H1 (cell line): ENCODE measurements at regions not wholly inside any gene's neighbourhood (a gene's known extent, or its start where the extent isn't known, plus 50 kb on each side); places are given as distances from the start of the nearest gene placed in this dataset.

Source experiments
- CTCF ChIA-PET: fragments of 300-600 bp; sonication (Branson Sonifier 250); formaldehyde crosslinking; loops from one replicate; lab custom pipeline; 2021; ENCODE audit not compliant: partially characterized antibody; lab: Charles Lee
- POLR2A ChIA-PET: fragments of 300-600 bp; sonication (Branson Sonifier 250); formaldehyde crosslinking; loops from one replicate; lab custom pipeline; 2021; ENCODE audit warnings: inconsistent platforms; ENCODE audit not compliant: partially characterized antibody; lab: Charles Lee
- DNase-seq, 2 experiments: peaks; one replicate each; pipeline versions ENCODE4 v3.0.0 to v3.0.0-alpha.2; 2010 to 2022; ENCODE audit warnings: low spot score in 2 of 2, low read depth in 1 of 2, mixed read lengths in 1 of 2
- FAIRE-seq: peaks from 2 replicates; lab custom pipeline; 2011; peaks lifted over from hg19 to GRCh38; lab: Jason Lieb, UNC
- H2AFZ ChIP-seq: 2 replicates; pipeline ENCODE4 v1.8.1; 2012; ENCODE audit warnings: low read length, inconsistent platforms
- H2AK5ac ChIP-seq: 2 replicates; pipeline ENCODE4 v1.6.1; 2013; ENCODE audit warnings: low read depth, low read length
- H2BK120ac ChIP-seq: replicated peaks from 2 replicates; pipeline ENCODE3; 2013; ENCODE audit warnings: low read depth, low read length, inconsistent platforms
- H2BK12ac ChIP-seq: 2 replicates; pipeline ENCODE4 v1.6.1; 2013; ENCODE audit warnings: low read depth, low read length
- H2BK15ac ChIP-seq: 2 replicates; pipeline ENCODE4 v1.6.1; 2013; ENCODE audit warnings: low read length
- H2BK20ac ChIP-seq: 2 replicates; pipeline ENCODE4 v1.6.1; 2013; ENCODE audit warnings: low read length
- H2BK5ac ChIP-seq: 2 replicates; pipeline ENCODE4 v1.6.1; 2013; ENCODE audit warnings: low read depth, low read length
- H3K14ac ChIP-seq: 2 replicates; pipeline ENCODE4 v1.6.1; 2013; ENCODE audit warnings: inconsistent platforms; ENCODE audit not compliant: insufficient read length
- H3K18ac ChIP-seq: 2 replicates; pipeline ENCODE4 v1.6.1; 2013; ENCODE audit warnings: low read length; ENCODE audit errors: extremely low read depth
- H3K23ac ChIP-seq: 2 replicates; pipeline ENCODE4 v1.6.1; 2013; ENCODE audit warnings: inconsistent platforms; ENCODE audit not compliant: insufficient read length
- H3K23me2 ChIP-seq: 2 replicates; pipeline ENCODE4 v1.6.1; 2013; ENCODE audit warnings: low read depth, low read length
- H3K27ac ChIP-seq: 2 replicates; pipeline ENCODE4 v1.6.1; 2011; ENCODE audit warnings: low read depth, low read length, inconsistent platforms
- H3K27me3 ChIP-seq, 4 experiments: replicated peaks in 1 of 4; 1 replicate in 1 of 4; 2 replicates in 3 of 4; pipeline versions ENCODE4 v1.6.1 to v1.8.1; 2011 to 2013; ENCODE audit warnings: low read length in 3 of 4, mild to moderate bottlenecking in 3 of 4, inconsistent platforms in 2 of 4, mixed read lengths in 2 of 4, moderate library complexity in 1 of 4; ENCODE audit not compliant: control insufficient read depth in 3 of 4, insufficient read depth in 3 of 4; ENCODE audit errors: extremely low read depth in 1 of 4
- H3K36me3 ChIP-seq, 4 experiments: 2 replicates each; pipeline versions ENCODE4 v1.6.1 to v1.8.1; 2011 to 2013; ENCODE audit warnings: mild to moderate bottlenecking in 4 of 4, low read length in 3 of 4, moderate library complexity in 2 of 4, control low read depth in 1 of 4, inconsistent platforms in 1 of 4; ENCODE audit not compliant: insufficient read depth in 4 of 4, control insufficient read depth in 2 of 4
- H3K4ac ChIP-seq: replicated peaks from 2 replicates; pipeline ENCODE3; 2013; ENCODE audit warnings: low read length, low read depth, mixed read lengths, inconsistent platforms; ENCODE audit not compliant: insufficient read length
- H3K4me1 ChIP-seq, 4 experiments: replicated peaks in 1 of 4; 1 replicate in 1 of 4; 2 replicates in 3 of 4; pipeline versions ENCODE4 v1.6.1 to v1.8.1; 2011 to 2013; ENCODE audit warnings: low read length in 3 of 4, inconsistent platforms in 2 of 4, mixed read lengths in 1 of 4; ENCODE audit not compliant: insufficient read depth in 4 of 4, control insufficient read depth in 3 of 4
- H3K4me2 ChIP-seq, 2 experiments: 2 replicates each; pipeline versions ENCODE4 v1.6.1 to v1.8.1; 2011 to 2013; ENCODE audit warnings: low read depth in 2 of 2, low read length in 2 of 2, control low read depth in 1 of 2, inconsistent platforms in 1 of 2, mild to moderate bottlenecking in 1 of 2; ENCODE audit not compliant: insufficient read depth in 1 of 2
- H3K4me3 ChIP-seq, 4 experiments: fragments of 200-600, 300-600 bp in 1 of 4; sonication (generic), shearing (Covaris generic), sonication (Bioruptor Twin) in 1 of 4; 2 replicates each; pipeline versions ENCODE4 v1.5.1 to v1.8.1; 2011 to 2016; ENCODE audit warnings: low read length in 4 of 4, low read depth in 3 of 4, control low read depth in 2 of 4, inconsistent platforms in 2 of 4, mild to moderate bottlenecking in 2 of 4, mixed read lengths in 1 of 4, moderate library complexity in 1 of 4; ENCODE audit not compliant: insufficient read depth in 2 of 4; ENCODE audit errors: extremely low read depth in 1 of 4
- H3K56ac ChIP-seq: replicated peaks from 2 replicates; pipeline ENCODE3; 2013; ENCODE audit warnings: low read depth, mild to moderate bottlenecking, mixed read lengths, low read length, inconsistent platforms; ENCODE audit not compliant: insufficient read length
- H3K79me1 ChIP-seq: 2 replicates; pipeline ENCODE4 v1.6.1; 2013; ENCODE audit warnings: low read depth, low read length, control low read depth
- H3K79me2 ChIP-seq, 2 experiments: 2 replicates each; pipeline versions ENCODE4 v1.6.1 to v1.8.1; 2012 to 2013; ENCODE audit warnings: low read length in 2 of 2, mild to moderate bottlenecking in 2 of 2, inconsistent platforms in 1 of 2; ENCODE audit not compliant: insufficient read depth in 2 of 2, control insufficient read depth in 1 of 2
- H3K9ac ChIP-seq, 4 experiments: replicated peaks in 1 of 4; 1 replicate in 1 of 4; 2 replicates in 3 of 4; pipeline versions ENCODE4 v1.6.1 to v1.8.1; 2011 to 2013; ENCODE audit warnings: low read depth in 3 of 4, low read length in 3 of 4, control low read depth in 2 of 4, mild to moderate bottlenecking in 2 of 4, moderate library complexity in 2 of 4, inconsistent platforms in 1 of 4; ENCODE audit errors: extremely low read depth in 1 of 4
- H3K9me3 ChIP-seq, 2 experiments: 2 replicates each; pipeline versions ENCODE4 v1.6.1 to v1.8.1; 2012 to 2013; ENCODE audit warnings: mild to moderate bottlenecking in 2 of 2, moderate library complexity in 2 of 2, control low read depth in 1 of 2, inconsistent platforms in 1 of 2, low read depth in 1 of 2, low read length in 1 of 2, mixed read lengths in 1 of 2; ENCODE audit not compliant: insufficient read depth in 2 of 2
- H4K20me1 ChIP-seq, 2 experiments: replicated peaks in 1 of 2; 2 replicates each; pipeline versions ENCODE3 to v1.8.1; 2011 to 2013; ENCODE audit warnings: inconsistent platforms in 2 of 2, low read length in 2 of 2, mild to moderate bottlenecking in 1 of 2; ENCODE audit not compliant: insufficient read depth in 2 of 2, control insufficient read depth in 1 of 2
- H4K5ac ChIP-seq: 2 replicates; pipeline ENCODE4 v1.6.1; 2013; ENCODE audit warnings: low read length, low read depth, mixed read lengths, inconsistent platforms; ENCODE audit not compliant: insufficient read length
- H4K8ac ChIP-seq: 2 replicates; pipeline ENCODE4 v1.8.0; 2013; ENCODE audit warnings: mild to moderate bottlenecking, moderate library complexity, low read length, inconsistent platforms; ENCODE audit not compliant: insufficient read depth; ENCODE audit errors: extremely low read depth
- H4K91ac ChIP-seq: replicated peaks from 2 replicates; pipeline ENCODE3; 2013; ENCODE audit warnings: low read length, mixed read lengths, inconsistent platforms; ENCODE audit not compliant: insufficient read length
- ASH2L ChIP-seq: fragments of 200-600, 300-600 bp; sonication (generic); IDR thresholded peaks from one replicate; pipeline ENCODE4 v1.7.1; 2017; ENCODE audit warnings: low read length
- BCL11A ChIP-seq, 2 experiments: IDR thresholded peaks; one replicate each; pipeline ENCODE4 v1.6.1; 2011; ENCODE audit warnings: low read depth in 2 of 2, low read length in 2 of 2, mild to moderate bottlenecking in 2 of 2
- BRCA1 ChIP-seq: IDR thresholded peaks from 2 replicates; pipeline ENCODE4 v1.6.1; 2012; ENCODE audit warnings: low read depth, low read length, improper control_type of control experiment
- CBX5 ChIP-seq: fragments of 300-800, 300-1000 bp; sonication (generic); IDR thresholded peaks from 2 replicates; pipeline ENCODE4 v1.7.1; 2016; ENCODE audit warnings: antibody characterized with exemption, low read length, low read depth
- EGR1 ChIP-seq: IDR thresholded peaks from 2 replicates; pipeline ENCODE4 v1.6.1; 2011; ENCODE audit warnings: low read depth, low read length, borderline replicate concordance
- EP300 ChIP-seq, 2 experiments: IDR thresholded peaks; 1 replicate in 1 of 2; 2 replicates in 1 of 2; pipeline ENCODE4 v1.6.1; 2011 to 2012; ENCODE audit warnings: low read depth in 2 of 2, low read length in 2 of 2, mild to moderate bottlenecking in 2 of 2, borderline replicate concordance in 1 of 2, inconsistent platforms in 1 of 2, moderate library complexity in 1 of 2
- HDAC2 ChIP-seq, 2 experiments: fragments of 300-600 bp in 1 of 2; sonication (generic) in 1 of 2; IDR thresholded peaks; 2 replicates each; pipeline ENCODE4 v1.6.1; 2011 to 2012; ENCODE audit warnings: low read depth in 2 of 2, low read length in 2 of 2, mild to moderate bottlenecking in 2 of 2, moderate library complexity in 2 of 2, borderline replicate concordance in 1 of 2, inconsistent platforms in 1 of 2
- JUND ChIP-seq: IDR thresholded peaks from 2 replicates; pipeline ENCODE4 v1.6.1; 2011; ENCODE audit warnings: mild to moderate bottlenecking, improper control_type of control experiment, low read length
- PHF8 ChIP-seq: fragments of 200-600 bp; sonication (generic); conservative IDR thresholded peaks from 2 replicates; pipeline ENCODE4 v1.7.1; 2012; ENCODE audit warnings: low read depth, mild to moderate bottlenecking, inconsistent platforms, low read length, moderate library complexity
- RBBP5 ChIP-seq: IDR thresholded peaks from 2 replicates; pipeline ENCODE4 v1.7.1; 2012; ENCODE audit warnings: low read depth, mild to moderate bottlenecking, inconsistent platforms, low read length, moderate library complexity, borderline replicate concordance
- SIN3A ChIP-seq, 2 experiments: IDR thresholded peaks in 1 of 2; conservative IDR thresholded peaks in 1 of 2; 2 replicates each; pipeline ENCODE4 v1.6.1; 2011 to 2012; ENCODE audit warnings: low read length in 2 of 2, improper control_type of control experiment in 1 of 2, low read depth in 1 of 2, mild to moderate bottlenecking in 1 of 2
- WGBS, 2 experiments: shearing (Covaris generic) in 1 of 2; methylation state at CpG; one replicate each; pipeline versions ENCODE4 v1.1.6 to v1.1.7; 2013 to 2015; ENCODE audit warnings: low lambda C conversion rate in 2 of 2, mixed read lengths in 2 of 2, inconsistent platforms in 1 of 2, low coverage in 1 of 2, missing lambda C conversion rate in 1 of 2; ENCODE audit not compliant: insufficient replicate concordance in 2 of 2, insufficient coverage in 1 of 2, insufficient read length in 1 of 2; ENCODE audit errors: extremely low coverage in 1 of 2, missing lambda C conversion rate in 1 of 2; 5-methylcytosine and 5-hydroxymethylcytosine counted together
- TF ChIP-seq, protein P1 (sequence below): IDR thresholded peaks from 2 replicates; pipeline ENCODE4 v1.6.1; 2011; ENCODE audit warnings: low read depth, mild to moderate bottlenecking, low read length; ENCODE audit not compliant: insufficient read depth

GRCh38 chr3:102225005-102225404 lies 209.8 kb upstream of the ZPLD1 start:
- Histone ChIP-seq H3K9ac (no peak overlapping the region), H2BK120ac (no peak overlapping the region), H3K4me2 (no peak overlapping the region), H3K4me3 (no peak overlapping the region), H4K5ac (no peak overlapping the region), H4K91ac (no peak overlapping the region), H2BK20ac (no peak overlapping the region), H3K4me1 (peaks cover 0 to 4% (median 0%) of the 10 kb centered on the region in 4 experiments; a peak in 1 of 7 replicates), H2BK12ac (no peak overlapping the region), H2AK5ac (no peak overlapping the region), H3K79me2 (no peaks in the 10 kb centered on the region), H4K20me1 (no peaks in the 10 kb centered on the region), H3K18ac (no peak overlapping the region), H2AFZ (no peak overlapping the region; the same call in 1 of the 2 replicates), H3K79me1 (no peaks in the 10 kb centered on the region), H3K4ac (no peak overlapping the region), H2BK5ac (no peak overlapping the region), H3K56ac (no peak overlapping the region), H4K8ac (no peak overlapping the region), H3K27me3 (no peaks in the 10 kb centered on the region), H3K9me3 (no peaks in the 10 kb centered on the region), H3K23me2 (no peaks in the 10 kb centered on the region), H2BK15ac (no peak overlapping the region), H3K14ac (no peak overlapping the region), H3K36me3 (no peaks in the 10 kb centered on the region), H3K23ac (no peak overlapping the region), H3K27ac (no peak overlapping the region)
- 88% methylated on average over 8 of the region's 8 CpGs; no CpG with 5 or more reads in 1 of the 2 experiments for WGBS, 2 experiments
- POLR2A ChIA-PET, result interaction anchor here (1.2 kb wide), 1 partner anchor 375 kb away, joined by 3 read pairs; no protein-coding TSS in a partner anchor
- DNase-seq, result no peak
- FAIRE-seq, result no peak
- CTCF ChIA-PET, result interaction anchor here (0.6 to 10.4 kb wide), 38 partner anchors 9 to 518 kb away, joined by 3 to 174 read pairs (median 3); no protein-coding TSS in a partner anchor
- no peak for TF ChIP-seq EGR1
- TF ChIP-seq, protein P1, sequence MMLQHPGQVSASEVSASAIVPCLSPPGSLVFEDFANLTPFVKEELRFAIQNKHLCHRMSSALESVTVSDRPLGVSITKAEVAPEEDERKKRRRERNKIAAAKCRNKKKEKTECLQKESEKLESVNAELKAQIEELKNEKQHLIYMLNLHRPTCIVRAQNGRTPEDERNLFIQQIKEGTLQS, result no peak
- TF ChIP-seq CBX5, result no peak
- TF ChIP-seq JUND, result no peak
- TF ChIP-seq SIN3A (conservative IDR thresholded peaks at IDR 0.05 in 1 of 2, IDR thresholded peaks at IDR 0.05 in 1 of 2; ENCODE audit: low read depth in 1 of 2, low read length in 2 of 2), result no peak
- no peak for TF ChIP-seq HDAC2 (IDR thresholded peaks at IDR 0.05; ENCODE audit: borderline replicate concordance in 1 of 2, low read depth in 2 of 2, low read length in 2 of 2)
- TF ChIP-seq BRCA1, result no peak
- TF ChIP-seq PHF8, result no peak
- TF ChIP-seq ASH2L, result no peak
- TF ChIP-seq BCL11A (IDR thresholded peaks at IDR 0.05; ENCODE audit: low read depth in 2 of 2, low read length in 2 of 2), result no peak
- TF ChIP-seq EP300 (IDR thresholded peaks at IDR 0.05; ENCODE audit: borderline replicate concordance in 1 of 2, low read depth in 2 of 2, low read length in 2 of 2), result no peak
- TF ChIP-seq RBBP5, result no peak
